Kidney (tissue), 13 donors: ENCODE measurements at regions not wholly inside any gene's neighbourhood (a gene's known extent, or its start where the extent isn't known, plus 50 kb on each side); places are given as distances from the start of the nearest gene placed in this dataset.

Source experiments
- DNase-seq, 5 donors: peaks; one replicate each; pipeline ENCODE4 v3.0.0-alpha.2; 2013 to 2020
- FAIRE-seq: peaks from 2 replicates; lab custom pipeline; 2012; peaks lifted over from hg19 to GRCh38; lab: Jason Lieb, UNC
- H3K27ac ChIP-seq, 2 donors: one replicate each; pipeline ENCODE4 v1.7.0; 2013; ENCODE audit warnings: low read depth in 2 of 2, low read length in 2 of 2, inconsistent platforms in 1 of 2
- H3K27me3 ChIP-seq: one replicate; pipeline ENCODE4 v1.7.1; 2013; ENCODE audit warnings: low read length, inconsistent platforms; ENCODE audit not compliant: control insufficient read depth, insufficient read depth
- H3K36me3 ChIP-seq, 3 donors: one replicate each; pipeline versions ENCODE4 v1.7.0 to v1.7.1; 2013; ENCODE audit warnings: low read length in 3 of 3, control low read depth in 1 of 3, inconsistent platforms in 1 of 3; ENCODE audit not compliant: insufficient read depth in 3 of 3, control insufficient read depth in 2 of 3
- H3K4me1 ChIP-seq, 3 donors: one replicate each; pipeline versions ENCODE4 v1.7.0 to v1.7.1; 2013; ENCODE audit warnings: low read length in 3 of 3, inconsistent platforms in 1 of 3, low read depth in 1 of 3; ENCODE audit not compliant: control insufficient read depth in 2 of 3, insufficient read depth in 2 of 3
- H3K4me3 ChIP-seq, 3 donors: one replicate each; pipeline versions ENCODE4 v1.7.0 to v1.8.1; 2013; ENCODE audit warnings: low read length in 3 of 3, control low read depth in 1 of 3, inconsistent platforms in 1 of 3
- H3K9ac ChIP-seq, 3 donors: one replicate each; pipeline versions ENCODE4 v1.7.0 to v1.7.1; 2013; ENCODE audit warnings: low read length in 3 of 3, control low read depth in 1 of 3, inconsistent platforms in 1 of 3
- H3K9me3 ChIP-seq, 3 donors: one replicate each; pipeline versions ENCODE4 v1.7.0 to v1.7.1; 2013; ENCODE audit warnings: low read length in 3 of 3, control low read depth in 1 of 3, inconsistent platforms in 1 of 3; ENCODE audit not compliant: control insufficient read depth in 2 of 3, insufficient read depth in 1 of 3
- CTCF ChIP-seq: IDR thresholded peaks from 3 replicates; pipeline ENCODE4 v1.5.1; 2012; ENCODE audit warnings: mild to moderate bottlenecking, moderate library complexity, borderline replicate concordance; ENCODE audit not compliant: insufficient read depth; ENCODE audit errors: extremely low read depth
- intact Hi-C: fragments of 100-400 bp; cut with DNase I; formaldehyde crosslinking; loops from one replicate; pipeline ENCODE4 v1.11.1; 2022
- donor health status: control.
- donor health status: control.
- donor health status: control.
- donor health status: control.
- donor health status: control.
- donor health status: DM: yes; HTN: yes; CAD: no.
- donor health status: Normal renal cell carcinoma (clear cell type).

GRCh38 chr20:43825051-43825402, 89.6 kb upstream of the TOX2 start:
- no peak for FAIRE-seq
- H3K27ac ChIP-seq, result no peak overlapping the region
- intact Hi-C loops, result no loop called here

GRCh38 chr20:43824309-43825050, 90.2 kb upstream of the TOX2 start:
- H3K4me3 ChIP-seq, result no peak overlapping the region
- TF ChIP-seq CTCF, result no peak
- intact Hi-C loops, result no loop called here
- H3K27me3 ChIP-seq, result no peaks in the 10 kb centered on the region
- no peak overlapping the region for H3K9ac ChIP-seq
- DNase-seq (peak in 4 of 5 donors; percentile 59 to 71 (median 70)), FAIRE-seq (no peak)
- no peak overlapping the region for H3K27ac ChIP-seq
- H3K36me3 ChIP-seq, result no peaks in the 10 kb centered on the region
- H3K4me1 ChIP-seq, result no peaks in the 10 kb centered on the region
- H3K9me3 ChIP-seq, result no peaks in the 10 kb centered on the region

More at GRCh38 chr20:43825051-43825402, 89.6 kb upstream of the TOX2 start:
- no peak overlapping the region for H3K4me3 ChIP-seq
- no peaks in the 10 kb centered on the region for H3K4me1 ChIP-seq
- no peak for TF ChIP-seq CTCF
- no peaks in the 10 kb centered on the region for H3K36me3 ChIP-seq
- H3K9me3 ChIP-seq, result no peaks in the 10 kb centered on the region
- no peak overlapping the region for H3K9ac ChIP-seq
- H3K27me3 ChIP-seq, result no peaks in the 10 kb centered on the region
- DNase-seq, result no peak

GRCh38 chr20:43821795-43822194, 92.9 kb upstream of the TOX2 start:
- Histone ChIP-seq H3K9ac (no peak overlapping the region), H3K4me3 (no peak overlapping the region), H3K36me3 (no peaks in the 10 kb centered on the region), H3K4me1 (no peaks in the 10 kb centered on the region), H3K27ac (no peak overlapping the region), H3K27me3 (no peaks in the 10 kb centered on the region), H3K9me3 (no peaks in the 10 kb centered on the region)
- intact Hi-C loops, result no loop called here
- no peak for FAIRE-seq
- no peak for DNase-seq
- no peak for TF ChIP-seq CTCF
